ENCODE measurements at regions not wholly inside any gene's neighbourhood (a gene's known extent, or its start where the extent isn't known, plus 50 kb on each side); places are given as distances from the start of the nearest gene placed in this dataset.
"Not testable (repeated sequence)": the region's sequence is repeated elsewhere in the genome, so short reads cannot be mapped to it uniquely, and the experiment has no call there.

DNA sequence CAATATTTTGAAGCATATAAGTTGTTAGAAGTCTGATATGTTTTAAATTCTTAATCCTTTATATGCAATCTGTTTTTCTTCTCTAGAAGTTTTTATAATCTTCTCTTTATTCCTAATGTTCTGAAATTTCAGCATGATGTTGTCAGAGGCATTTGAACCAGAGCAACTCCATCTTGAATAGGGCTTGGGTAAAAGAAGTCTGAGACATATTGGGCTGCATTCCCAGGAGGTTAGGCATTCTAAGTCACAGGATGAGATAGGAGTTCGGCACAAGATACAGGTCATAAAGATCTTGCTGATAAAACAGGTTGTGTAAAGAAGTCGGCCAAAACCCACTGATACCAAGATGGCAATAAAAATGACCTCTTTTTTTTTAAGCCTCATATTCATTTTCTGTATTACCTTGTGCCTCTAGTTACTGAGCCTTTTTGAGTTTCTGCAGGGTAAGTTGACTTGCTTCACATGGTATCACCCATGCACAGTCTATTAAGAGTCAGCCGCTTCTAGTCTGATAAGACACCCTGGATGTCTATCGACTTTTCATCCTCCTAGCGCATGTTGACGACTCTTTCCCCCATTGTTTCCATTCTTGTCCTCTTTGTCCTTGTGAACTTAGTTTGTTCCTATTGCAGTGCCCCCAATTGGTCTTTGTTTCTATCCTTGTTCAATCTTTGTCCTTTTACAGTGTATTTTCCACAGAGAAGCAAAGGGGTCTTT is 80.8 kb upstream of the RNU6-1 start:
- DNase-seq = no peak

DNA sequence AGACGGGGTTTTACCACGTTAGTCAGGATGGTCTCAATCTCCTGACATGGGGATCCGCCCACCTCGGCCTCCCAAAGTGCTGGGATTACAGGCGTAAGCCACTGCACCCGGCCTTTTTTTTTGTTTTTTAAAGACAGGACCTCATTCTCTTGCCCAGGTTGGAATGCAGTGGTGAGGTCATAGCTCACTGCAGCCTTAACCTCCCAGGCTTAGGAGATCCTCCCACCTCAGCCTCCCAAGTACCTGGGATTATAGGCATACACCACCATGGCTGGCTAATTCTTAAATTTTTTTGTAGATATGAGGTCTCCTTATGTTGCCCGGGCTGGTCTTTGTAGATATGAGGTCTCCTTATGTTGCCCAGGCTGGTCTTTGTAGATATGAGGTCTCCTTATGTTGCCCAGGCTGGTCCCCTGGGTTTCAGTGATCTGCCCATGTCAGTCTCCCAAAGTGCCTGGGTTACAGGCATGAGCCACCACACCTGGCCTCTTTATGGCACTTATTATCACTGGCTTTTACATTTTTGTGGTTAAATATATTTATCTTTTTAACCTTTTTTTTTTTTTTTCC is 82.3 kb upstream of the RNU6-1 start:
- no peak for DNase-seq

- no peak for DNase-seq
Measured at GRCh38 chr15:67922971-67923945, 83.4 kb upstream of the RNU6-1 start.

DNA sequence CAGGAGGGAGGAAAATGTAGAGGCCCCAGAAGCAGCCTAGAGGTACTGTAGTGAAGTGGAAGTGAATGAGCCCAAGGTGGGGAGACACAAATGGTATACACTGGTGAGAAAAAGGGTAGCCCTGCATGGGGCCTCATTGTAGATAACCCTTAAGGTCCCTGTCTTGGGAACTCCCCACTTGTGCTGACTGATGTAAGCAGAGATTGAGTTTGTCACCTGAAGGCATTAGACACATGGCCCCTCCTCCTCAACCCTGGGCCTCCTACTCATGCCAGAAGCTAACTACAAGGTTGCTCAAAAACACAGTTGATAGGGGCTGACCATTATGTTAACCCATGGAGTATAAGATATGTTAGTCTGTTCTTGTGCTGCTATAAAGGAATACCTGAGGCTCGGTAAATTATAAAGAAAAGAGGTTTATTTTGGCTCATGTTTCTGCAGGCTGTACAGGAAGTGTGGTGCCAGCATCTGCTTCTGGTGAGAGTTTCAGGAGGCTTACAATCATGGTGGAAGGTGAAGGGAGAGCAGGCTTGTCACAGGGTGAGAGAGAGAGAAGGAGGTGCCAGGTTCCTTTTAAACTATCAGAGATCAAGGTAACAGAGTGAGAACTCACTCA is 84.6 kb upstream of the RNU6-1 start:
- DNase-seq = no peak

GRCh38 chr15:67925182-67925581 is 85.3 kb upstream of the RNU6-1 start:
- no peak for DNase-seq

- DNase-seq = no peak
Measured at GRCh38 chr15:67927501-67928168, 87.8 kb upstream of the RNU6-1 start.

DNA sequence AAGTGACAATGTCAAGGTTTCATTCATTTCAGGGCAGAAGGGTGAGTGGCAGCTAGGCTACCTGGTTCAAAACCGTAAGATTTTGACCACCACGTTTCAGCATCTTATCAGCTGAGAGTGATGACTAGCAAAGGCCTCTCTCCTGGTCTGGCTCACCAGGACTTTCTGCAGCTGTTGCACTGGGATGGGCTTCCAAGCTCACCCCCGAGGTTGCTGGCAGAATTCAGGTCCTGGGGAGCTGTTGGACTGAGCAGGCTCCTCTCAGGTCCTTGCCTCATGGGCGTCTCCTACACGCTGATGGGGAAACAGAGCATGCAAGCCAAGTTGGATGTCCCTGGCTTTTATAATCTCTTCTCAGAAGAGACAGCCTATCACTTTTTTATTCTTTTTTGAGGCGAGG is 88.8 kb upstream of the RNU6-1 start:
- DNase-seq = no peak

GRCh38 chr15:67930720-67931119 is 90.9 kb upstream of the RNU6-1 start:
- no peak for DNase-seq

DNA sequence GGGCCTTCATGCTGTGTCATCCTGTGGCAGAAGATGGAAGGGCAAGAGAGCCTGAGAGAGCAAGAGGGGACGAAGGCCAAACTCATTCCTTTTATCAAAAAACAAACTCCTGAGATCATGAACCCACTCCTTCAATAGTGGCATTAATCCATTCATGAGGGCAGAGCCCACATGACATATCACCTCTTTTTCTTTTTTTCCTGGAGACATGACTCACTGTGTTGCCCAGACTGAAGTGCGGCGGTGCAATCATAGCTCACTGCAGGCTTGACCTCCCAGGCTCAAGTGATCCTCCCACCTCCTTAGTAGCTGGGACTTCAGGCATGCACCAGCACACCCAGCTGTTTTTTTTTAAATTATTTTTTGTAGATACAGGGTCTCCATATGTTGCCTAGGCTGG is 92.0 kb upstream of the RNU6-1 start:
- DNase-seq = no peak

- DNase-seq = not testable (repeated sequence)
Measured at GRCh38 chr15:67934126-67934525, 94.3 kb upstream of the RNU6-1 start.

DNA sequence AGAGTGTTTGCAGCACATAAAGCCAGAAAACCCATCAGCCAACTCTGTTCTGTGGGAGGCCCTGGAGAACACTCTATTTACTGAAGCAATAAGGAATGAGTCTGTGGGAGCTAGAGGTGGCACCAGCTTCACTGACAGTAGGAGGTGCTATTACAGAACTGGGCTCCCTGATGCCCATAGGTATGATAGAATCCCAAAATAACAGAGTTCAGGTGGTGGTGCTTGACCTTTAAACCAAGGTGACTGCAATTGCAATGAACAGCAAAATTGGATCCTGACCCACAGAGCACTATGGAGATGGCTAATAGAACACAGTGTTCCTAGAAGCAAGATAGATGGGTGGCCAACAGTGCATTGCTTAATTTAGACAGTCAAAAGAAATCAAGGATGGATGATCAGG is 95.4 kb upstream of the RNU6-1 start:
- no peak for DNase-seq

DNA sequence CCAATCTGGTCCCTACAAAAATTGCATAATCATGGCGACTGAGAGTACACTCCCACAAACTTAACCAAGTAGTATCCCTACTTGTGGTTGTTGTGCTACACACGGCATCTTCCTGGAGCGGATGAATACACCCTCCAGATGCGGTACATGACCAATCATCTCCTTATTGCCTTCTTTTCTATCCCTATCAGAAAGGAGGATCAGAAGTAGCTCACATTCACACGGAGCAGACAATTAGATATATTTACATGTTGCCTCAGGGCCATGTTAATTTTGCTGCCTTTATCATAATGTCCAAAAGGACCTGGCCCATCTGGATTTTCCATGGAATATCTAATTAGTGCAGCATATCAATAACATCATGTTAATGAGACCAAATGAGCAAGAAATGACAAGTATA is 96.4 kb upstream of the RNU6-1 start:
- no peak for DNase-seq

- no peak for DNase-seq
Measured at GRCh38 chr15:67937153-67937761, 97.4 kb upstream of the RNU6-1 start.

DNA sequence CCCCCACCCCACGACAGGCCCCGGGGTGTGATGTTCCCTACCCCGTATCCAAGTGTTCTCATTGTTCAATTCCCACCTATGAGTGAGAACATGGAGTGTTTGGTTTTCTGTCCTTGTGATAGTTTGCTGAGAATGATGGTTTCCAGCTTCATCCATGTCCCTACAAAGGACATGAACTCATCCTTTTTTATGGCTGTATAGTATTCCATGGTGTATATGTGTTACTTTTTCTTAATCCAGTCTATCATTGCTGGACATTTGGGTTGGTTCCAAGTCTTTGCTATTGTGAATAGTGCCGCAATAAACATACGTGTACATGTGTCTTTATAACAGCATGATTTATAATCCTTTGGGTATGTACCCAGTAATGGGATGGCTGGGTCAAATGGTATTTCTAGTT is 99.3 kb upstream of the RNU6-1 start:
- DNase-seq = not testable (repeated sequence)

DNA sequence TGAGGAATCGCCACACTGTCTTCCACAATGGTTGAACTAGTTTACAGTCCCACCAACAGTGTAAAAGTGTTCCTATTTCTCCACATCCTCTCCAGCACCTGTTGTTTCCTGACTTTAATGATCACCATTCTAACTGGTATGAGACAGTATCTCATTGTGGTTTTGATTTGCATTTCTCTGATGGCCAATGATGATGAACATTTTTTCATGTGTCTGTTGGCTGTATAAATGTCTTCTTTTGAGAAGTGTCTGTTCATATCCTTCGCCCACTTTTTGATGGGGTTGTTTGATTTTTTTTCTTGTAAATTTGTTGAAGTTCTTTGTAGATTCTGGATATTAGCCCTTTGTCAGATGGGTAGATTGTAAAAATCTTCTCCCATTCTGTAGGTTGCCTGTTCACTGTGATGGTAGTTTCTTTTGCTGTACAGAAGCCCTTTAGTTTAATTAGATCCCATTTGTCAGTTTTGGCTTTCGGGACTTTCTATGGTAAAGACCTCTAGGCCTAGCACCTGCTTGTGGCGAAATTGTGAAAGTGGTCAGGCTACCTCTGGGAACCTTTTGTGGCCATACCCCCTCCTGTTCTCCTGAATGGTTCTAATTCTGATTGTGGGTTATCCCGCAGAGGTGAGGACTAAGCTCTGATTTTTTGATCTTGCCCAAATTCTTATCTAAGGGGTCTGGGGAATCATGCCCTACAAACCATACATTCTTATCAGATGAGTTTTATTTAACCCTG is 99.9 kb upstream of the RNU6-1 start:
- not testable (repeated sequence) for DNase-seq

- no peak for DNase-seq
Measured at GRCh38 chr15:67940324-67940719, 100.5 kb upstream of the RNU6-1 start.

- no peak for DNase-seq
Measured at GRCh38 chr15:67941648-67942310, 101.9 kb upstream of the RNU6-1 start.

DNA sequence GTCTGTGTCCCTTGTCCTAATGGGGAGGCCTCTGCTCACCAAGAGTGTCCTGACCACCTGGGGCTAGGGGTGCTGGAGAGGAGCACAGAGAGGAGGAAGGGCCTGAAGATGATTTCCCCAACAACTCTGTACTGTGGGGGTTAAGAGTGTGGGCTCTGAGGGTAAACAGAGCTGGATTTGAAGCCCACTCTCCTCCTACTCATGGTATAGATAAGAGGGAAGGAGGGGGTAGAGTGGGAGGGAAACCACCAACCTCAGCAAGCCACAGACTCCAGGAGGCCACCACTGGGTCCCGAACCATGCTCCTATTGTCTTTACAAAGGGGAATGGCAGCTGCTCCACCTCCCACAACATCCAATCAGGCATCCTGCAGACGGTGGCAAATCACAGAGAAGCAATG is 103.6 kb upstream of the RNU6-1 start:
- DNase-seq = no peak

DNA sequence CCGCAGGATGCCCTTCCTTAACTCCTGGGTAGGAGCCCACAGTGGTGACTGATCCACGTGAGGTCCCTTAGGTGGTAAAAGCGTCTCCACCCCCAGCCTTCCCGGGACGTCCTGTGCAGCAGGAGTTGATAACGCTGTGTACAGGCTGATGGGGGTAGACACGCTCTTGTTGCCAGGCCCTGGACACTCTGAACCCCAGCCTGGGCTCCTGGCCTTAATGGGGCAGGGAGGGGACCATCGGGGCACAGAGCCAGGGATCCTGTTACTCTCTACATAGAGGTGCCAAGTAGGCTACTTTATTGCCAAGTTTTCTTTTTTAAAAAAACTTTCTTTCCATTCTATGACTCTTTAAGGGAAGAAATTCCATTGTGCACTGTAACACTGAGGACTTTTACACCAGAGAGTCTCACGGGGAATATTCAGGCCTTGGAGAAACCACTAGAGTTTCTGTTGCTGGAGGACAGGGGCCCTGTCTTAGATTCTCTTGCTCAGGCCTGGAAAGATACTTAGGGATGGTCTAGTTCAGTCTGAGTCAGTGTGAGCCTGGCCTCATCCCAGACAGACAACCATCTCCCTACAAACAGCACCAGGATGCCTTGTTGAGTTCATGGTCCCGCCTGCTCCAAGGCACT is 104.3 kb upstream of the RNU6-1 start:
- no peak for DNase-seq

- DNase-seq = no peak
Measured at GRCh38 chr15:67945131-67945530, 105.3 kb upstream of the RNU6-1 start.
